ENCODE measurements at regions not wholly inside any gene's neighbourhood (a gene's known extent, or its start where the extent isn't known, plus 50 kb on each side); places are given as distances from the start of the nearest gene placed in this dataset.

DNA sequence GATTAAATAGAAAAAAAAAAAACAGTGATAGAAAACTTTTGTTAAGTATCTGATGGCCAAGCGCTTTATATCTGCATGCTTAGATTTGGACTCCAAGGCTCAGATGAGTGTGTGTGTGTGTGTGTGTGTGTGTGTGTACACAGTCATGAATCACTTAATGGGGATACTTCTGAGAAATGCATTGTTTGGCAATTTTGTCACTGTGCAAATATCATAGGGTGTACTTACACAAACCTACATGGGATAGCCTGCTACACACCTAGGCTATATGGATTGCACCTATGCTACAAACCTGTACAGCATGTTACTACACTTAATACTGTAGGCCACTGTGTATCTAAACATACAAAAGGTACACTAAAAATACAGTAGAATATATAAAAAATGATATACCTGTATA lies 635.6 kb upstream of the NUDT12 start:
- no peak for TF ChIP-seq POLR2A (IDR thresholded peaks at IDR 0.05)
- no peak for TF ChIP-seq CTCF (IDR thresholded peaks at IDR 0.05)

Data from right lobe of liver (tissue), 4 donors.